ENCODE measurements at regions not wholly inside any gene's neighbourhood (a gene's known extent, or its start where the extent isn't known, plus 50 kb on each side); places are given as distances from the start of the nearest gene placed in this dataset.

- 44 to 47% methylated on average over 3 of the region's 3 CpGs for WGBS, 2 donors
- intact Hi-C loops (cut with DNase I), result no loop called here
Observed at GRCh38 chr13:50708461-50708860, 135.0 kb downstream of the DLEU7 start.

DNA sequence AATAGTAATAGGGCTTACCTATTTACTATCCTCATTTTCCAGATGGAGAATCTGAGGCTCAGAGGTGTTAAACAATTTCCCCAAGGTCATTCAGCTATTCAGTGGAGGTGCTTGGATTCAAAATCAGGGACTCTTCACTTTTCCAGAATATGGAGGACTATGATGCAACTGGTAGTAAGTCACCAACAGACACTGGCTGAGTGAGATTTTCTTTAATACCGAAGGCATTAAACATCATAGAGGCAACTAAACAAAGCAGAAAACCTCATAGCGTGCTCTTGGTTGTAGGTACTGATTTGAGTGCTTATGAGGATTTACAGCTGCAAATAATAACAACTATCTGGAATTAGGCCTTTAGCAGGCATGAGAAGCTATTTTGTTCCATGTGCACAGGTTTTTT lies 134.4 kb downstream of the DLEU7 start:
- H3K27ac ChIP-seq, result peak overlapping the region in 4 of 10 donors; percentile 21 to 47 (median 28)
- ATAC-seq (no peak), DNase-seq (no peak)
- no peaks in the 10 kb centered on the region for H3K9me3 ChIP-seq
- intact Hi-C loops (cut with DNase I), result no loop called here
- no peaks in the 10 kb centered on the region for H3K36me3 ChIP-seq
- WGBS, 2 donors, result 95 to 96% methylated on average over 2 of the region's 2 CpGs
- peaks cover 0 to 38% (median 22%) of the 10 kb centered on the region in 9 donors for H3K4me1 ChIP-seq
- no peaks in the 10 kb centered on the region for H3K27me3 ChIP-seq
- no peak for TF ChIP-seq CTCF (IDR thresholded peaks at IDR 0.05)
- H3K4me3 ChIP-seq, result no peak overlapping the region

More at GRCh38 chr13:50708461-50708860, 135.0 kb downstream of the DLEU7 start:
- H3K9me3 ChIP-seq, result no peaks in the 10 kb centered on the region
- TF ChIP-seq CTCF (IDR thresholded peaks at IDR 0.05), result no peak
- no peak overlapping the region for H3K4me3 ChIP-seq
- H3K27ac ChIP-seq, result peak overlapping the region in 3 of 10 donors; percentile 21 to 47 (median 29)
- no peaks in the 10 kb centered on the region for H3K36me3 ChIP-seq
- H3K27me3 ChIP-seq, result no peaks in the 10 kb centered on the region
- H3K4me1 ChIP-seq, result peaks cover 0 to 38% (median 22%) of the 10 kb centered on the region in 9 donors
- DNase-seq (no peak), ATAC-seq (peak in 6 of 8 donors; percentile 29 to 59 (median 52))

DNA sequence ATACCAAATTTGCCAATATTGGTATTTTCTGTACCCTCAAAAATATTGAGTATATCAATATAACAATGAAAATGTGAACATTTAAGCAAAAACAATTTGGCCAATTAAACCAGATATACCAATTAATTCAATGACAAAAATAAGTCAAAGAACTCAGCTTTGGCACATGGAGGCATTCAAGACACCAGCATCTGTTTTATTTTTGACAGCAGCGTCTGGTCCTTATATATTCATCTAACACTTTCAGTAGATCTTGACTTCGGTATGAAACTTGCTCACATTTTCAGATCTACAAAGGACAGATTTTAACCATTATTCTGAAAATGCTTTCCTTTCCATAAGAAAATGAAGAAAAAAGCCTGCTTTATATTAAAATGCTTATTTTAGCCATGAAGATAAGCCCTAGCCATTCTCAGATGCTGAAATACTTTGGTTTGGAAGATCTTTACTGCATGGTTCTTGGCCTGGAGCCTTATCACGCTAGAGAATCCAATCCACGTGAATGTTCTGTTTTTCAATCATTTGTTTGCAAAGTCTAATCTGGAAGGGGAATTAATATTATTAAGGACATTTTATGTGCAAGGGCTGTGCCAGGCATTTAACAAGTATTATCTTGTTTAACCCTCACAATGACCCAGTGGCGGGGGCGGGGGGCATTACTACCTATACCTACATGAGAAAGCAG lies 132.2 kb downstream of the DLEU7 start:
- H3K27me3 ChIP-seq, result no peaks in the 10 kb centered on the region
- H3K4me3 ChIP-seq, result no peak overlapping the region
- no peak for TF ChIP-seq CTCF (IDR thresholded peaks at IDR 0.05)
- H3K36me3 ChIP-seq, result no peaks in the 10 kb centered on the region
- H3K27ac ChIP-seq, result peak overlapping the region in 1 of 10 donors; percentile 70
- H3K9me3 ChIP-seq, result no peaks in the 10 kb centered on the region
- peaks cover 0 to 49% (median 22%) of the 10 kb centered on the region in 9 donors for H3K4me1 ChIP-seq
- no peak for DNase-seq
- 64 to 73% methylated on average over 6 of the region's 6 CpGs for WGBS, 2 donors
- intact Hi-C loops (cut with DNase I), result no loop called here
- ATAC-seq, result no peak

GRCh38 chr13:50711996-50712395 lies 131.5 kb downstream of the DLEU7 start:
- WGBS, 2 donors, result 85 to 89% methylated on average over 3 of the region's 3 CpGs
- H3K36me3 ChIP-seq, result no peaks in the 10 kb centered on the region
- no peak for TF ChIP-seq CTCF (IDR thresholded peaks at IDR 0.05)
- H3K27me3 ChIP-seq, result no peaks in the 10 kb centered on the region
- peak overlapping the region in 1 of 10 donors; percentile 70 for H3K27ac ChIP-seq
- intact Hi-C loops (cut with DNase I), result no loop called here
- DNase-seq, result no peak
- no peak for ATAC-seq
- peaks cover 0 to 49% (median 18%) of the 10 kb centered on the region in 9 donors for H3K4me1 ChIP-seq
- no peaks in the 10 kb centered on the region for H3K9me3 ChIP-seq
- H3K4me3 ChIP-seq, result no peak overlapping the region
